ENCODE measurements at regions not wholly inside any gene's neighbourhood (a gene's known extent, or its start where the extent isn't known, plus 50 kb on each side); places are given as distances from the start of the nearest gene placed in this dataset.

- TF ChIP-seq CTCF (conservative IDR thresholded peaks at IDR 0.05; ENCODE audit: low read depth, low read length) (no peak), EZH2 (IDR thresholded peaks at IDR 0.05; ENCODE audit: borderline replicate concordance, low read depth, low read length, poor library complexity, severe bottlenecking) (no peak)
These were observed 79.9 kb downstream of the RMI2 start for GRCh38 chr16:11425140-11425539.

Measured in A673 (cell line).